Muscle of back (tissue), 3 donors: ENCODE measurements at regions not wholly inside any gene's neighbourhood (a gene's known extent, or its start where the extent isn't known, plus 50 kb on each side); places are given as distances from the start of the nearest gene placed in this dataset.

Experiments
- DNase-seq, 3 donors: peaks; one replicate each; pipeline versions ENCODE4 v3.0.0 to v3.0.0-alpha.2; 2013

DNA sequence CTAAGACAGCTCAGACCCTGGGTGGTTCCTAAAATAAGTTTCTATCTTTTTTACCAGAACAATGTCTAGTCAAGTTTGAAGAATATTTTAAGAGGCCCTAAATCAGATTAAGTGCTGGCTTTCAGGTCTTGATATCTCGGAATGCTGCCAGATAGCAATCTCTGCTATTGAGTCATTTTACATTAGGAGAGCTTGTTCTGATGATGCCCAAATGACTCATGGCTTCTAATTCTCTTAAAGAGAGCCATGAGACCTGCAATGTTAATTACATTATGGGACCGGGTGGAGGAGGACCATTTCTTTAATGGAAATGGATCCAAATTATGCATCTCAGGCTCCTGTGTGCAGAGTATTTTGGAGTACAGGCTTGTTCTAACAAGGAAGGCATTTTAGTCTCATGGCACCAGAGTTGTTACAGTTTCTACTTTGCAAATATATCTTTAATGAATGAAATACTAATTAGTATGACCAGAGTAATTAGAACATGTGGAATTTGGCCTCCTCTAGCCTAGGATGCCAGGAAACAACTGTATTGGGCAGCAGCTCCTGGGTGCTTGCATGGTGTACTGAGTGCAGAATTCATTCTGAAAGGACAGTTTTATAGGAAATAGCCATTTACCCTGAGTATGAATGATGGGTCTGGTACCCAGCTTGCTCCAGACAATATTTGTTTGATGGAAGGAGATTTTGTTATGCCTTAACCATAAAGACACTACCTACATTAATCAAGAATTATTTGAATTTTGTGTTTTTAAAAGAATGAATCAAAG is 94.0 kb upstream of the SULT1C3 start:
- DNase-seq: no peak

DNA sequence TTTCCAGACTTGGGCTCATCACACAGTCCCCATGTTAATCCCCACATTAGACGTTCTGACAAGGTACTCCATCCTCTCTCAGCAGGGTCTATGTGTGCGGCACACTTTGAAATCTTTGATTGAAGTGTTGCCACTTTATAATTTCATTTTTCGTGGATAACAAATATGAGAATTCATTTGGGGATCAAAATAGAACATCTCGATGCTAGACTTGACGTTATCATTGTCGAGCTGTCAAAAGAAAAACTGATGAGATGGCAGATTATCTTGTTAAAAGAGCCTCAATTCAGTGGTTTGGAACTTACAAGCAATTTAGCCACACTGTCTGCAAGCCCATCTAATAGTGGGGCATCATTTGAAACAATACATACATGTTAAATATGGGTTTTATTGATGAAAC is 91.2 kb upstream of the SULT1C3 start:
- no peak for DNase-seq

DNA sequence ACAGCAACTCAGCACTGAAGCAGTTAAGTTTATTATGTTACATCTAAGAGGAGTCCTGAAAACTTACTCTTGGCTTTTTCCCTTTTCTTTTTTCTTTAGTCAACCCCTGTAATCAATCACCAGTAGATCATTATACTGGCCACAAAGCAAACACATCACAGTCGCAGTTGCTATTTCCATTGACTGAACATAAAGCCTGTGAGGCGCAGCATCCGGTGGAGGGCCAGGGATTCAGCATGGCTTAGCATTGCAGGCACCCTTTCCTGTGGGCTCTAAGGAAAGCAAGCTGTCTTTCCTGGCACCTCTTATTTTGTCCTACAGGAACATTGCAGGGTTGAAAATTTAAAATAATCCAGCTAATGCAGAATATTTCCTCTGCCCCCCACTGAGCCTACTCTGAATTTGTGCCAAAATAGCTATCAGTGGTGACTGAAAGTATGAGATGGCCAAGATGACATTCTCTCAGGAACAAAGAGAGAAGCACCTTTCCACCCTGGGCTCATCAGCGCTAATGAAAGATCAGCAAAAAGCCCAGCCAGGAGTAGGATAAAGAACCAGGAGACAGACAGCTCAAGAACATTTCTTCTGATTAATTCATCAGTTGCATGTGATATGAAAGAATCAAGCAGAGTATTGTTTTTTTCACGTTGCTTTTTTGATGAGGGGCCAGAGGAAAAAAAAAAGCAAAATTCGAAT is 85.3 kb upstream of the SULT1C3 start:
- DNase-seq: no peak

DNA sequence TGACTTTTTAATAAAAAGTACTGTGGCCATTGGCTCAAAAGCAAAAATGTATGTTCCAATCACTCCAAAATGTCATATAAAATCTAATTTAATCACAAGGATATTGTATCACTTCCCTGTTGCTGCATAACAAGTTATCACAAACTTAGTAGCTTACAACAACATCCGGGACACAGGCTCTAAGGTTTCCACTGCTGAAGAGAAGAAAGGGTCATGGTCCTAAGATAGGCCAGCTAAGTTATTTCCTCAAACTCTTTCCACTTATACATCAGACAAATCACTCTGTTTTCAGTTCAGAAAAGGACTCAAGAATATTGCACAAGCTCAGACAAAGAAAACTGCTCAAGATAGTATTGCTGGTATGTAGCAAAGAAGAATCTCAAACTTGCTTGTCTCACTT is 78.5 kb upstream of the SULT1C3 start:
- no peak for DNase-seq

DNA sequence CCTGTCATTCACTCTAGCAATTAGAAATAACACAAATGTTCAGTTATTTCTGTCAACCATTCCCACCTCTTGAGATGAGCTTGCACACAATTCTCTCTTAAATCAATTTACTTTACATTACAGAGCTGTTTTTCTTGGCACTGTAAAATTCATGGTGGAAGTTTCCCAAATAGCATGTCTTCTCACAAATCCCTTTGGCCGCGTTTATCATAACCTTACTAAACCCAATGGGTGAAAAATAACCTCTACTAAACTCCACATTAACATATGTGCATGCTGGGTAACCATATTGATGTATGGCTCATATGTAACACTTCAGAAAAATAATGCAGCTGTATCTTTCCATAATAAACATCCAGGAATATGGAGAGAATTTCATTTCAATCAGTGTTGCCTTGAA is 75.5 kb upstream of the SULT1C3 start:
- peak in 1 of 3 donors; percentile 47 for DNase-seq

DNA sequence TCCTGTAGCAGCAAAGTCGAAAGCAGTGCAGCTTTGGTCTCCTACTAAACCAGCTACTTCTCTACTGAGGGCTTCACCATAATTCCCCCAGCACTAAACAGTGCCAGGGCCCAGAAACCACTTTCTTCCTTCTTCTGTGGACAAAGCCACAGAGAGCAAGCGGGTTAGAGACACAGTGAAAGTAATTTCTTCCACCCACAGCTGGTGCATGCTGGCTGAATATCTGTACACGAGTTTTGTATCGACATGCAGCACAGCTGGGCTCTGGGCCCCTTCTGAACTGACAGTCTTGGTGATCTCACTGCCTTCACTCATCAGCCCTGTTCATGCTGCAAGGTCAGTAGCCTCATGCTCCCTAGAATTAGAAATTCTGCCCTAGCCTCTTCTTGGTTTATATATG is 74.0 kb upstream of the SULT1C3 start:
- peak in 1 of 3 donors; percentile 24 for DNase-seq

DNA sequence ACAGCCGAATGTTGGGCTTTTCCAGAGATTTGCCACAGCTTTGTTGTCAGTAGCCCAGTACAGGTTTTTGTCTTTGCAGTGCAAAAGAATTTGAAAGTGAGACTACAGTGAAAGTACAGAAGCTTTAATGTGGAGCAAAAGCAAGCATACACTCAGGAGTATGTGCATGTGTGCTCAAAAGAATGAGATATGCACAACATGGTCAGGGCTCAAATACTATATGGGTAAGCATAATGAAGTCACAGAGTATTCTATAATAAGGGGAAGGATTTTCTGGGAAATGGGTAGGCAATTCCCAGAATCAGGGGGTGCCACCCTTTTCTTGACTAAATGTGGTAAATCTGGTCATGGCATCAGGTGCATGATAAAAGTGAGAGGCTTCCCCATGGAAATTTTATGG is 72.1 kb upstream of the SULT1C3 start:
- no peak for DNase-seq

DNA sequence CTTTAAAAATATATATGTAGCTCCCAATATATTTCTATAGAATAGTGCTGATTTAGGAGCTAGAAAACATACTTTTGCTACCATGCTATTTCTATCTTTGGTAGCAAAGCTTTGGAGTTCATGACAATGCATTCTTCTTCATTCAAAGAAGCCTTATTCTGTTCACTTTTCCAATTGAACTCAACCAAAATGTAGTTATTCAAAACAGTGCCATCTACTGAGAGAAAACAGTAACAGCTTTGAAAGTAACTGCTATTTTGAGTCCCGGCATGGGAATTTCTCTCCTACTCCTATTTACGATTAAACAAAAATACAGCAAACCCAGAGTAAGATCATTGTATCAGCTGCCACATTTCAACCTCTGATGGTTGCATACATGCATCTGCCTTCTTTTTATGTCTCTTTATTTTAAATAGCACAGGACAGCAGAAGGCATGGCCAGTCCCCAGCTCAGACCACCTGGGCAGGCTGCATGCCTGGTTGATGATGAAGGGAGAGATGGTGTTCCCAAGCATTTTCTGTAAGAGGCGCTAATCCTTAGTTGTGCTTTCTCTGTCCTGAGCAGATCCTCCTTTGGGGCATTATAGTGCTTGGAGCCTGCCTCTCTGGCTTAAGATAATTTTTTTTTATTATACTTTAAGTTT is 69.7 kb upstream of the SULT1C3 start:
- DNase-seq: peak in 1 of 3 donors; percentile 30

DNA sequence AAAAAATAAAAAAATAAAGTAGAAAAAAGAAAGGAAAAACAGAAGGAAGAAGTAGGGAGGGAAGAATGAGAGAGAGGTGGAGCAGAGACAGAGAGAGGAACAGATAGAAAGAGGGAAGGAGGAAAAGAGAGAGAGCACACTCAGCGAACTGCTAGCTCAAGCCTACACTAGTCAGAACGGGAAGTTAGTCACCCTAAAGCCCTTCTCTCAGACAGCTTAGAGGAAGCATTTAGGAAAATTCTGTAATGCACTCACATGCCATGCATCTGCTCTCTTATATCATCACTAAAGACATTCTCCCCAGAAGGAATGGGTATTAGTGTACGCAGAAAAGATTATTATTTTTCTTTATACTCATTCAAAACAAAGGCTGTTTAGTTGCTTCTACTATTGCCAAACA is 68.1 kb upstream of the SULT1C3 start:
- peak in 1 of 3 donors; percentile 47 for DNase-seq

DNA sequence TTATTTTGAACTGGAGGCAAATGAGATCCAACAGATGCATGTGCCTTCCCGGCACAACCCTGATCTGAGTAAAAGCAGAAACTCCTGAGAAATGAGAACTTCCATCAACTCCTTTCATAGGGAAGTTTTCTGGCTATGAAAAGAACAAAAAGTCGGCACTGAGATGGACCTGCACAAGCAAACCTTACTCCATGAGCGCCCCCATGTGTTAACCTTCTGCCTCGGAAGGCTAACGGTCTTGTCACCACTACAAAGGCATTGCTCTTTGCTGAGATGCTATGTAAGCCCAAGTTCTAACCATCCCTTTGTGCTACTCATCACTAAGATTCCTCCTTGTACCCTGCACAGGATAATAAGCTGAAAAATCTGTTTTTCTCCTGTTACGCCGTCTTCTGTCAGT is 57.3 kb upstream of the SULT1C3 start:
- DNase-seq: peak in 1 of 3 donors; percentile 23

DNA sequence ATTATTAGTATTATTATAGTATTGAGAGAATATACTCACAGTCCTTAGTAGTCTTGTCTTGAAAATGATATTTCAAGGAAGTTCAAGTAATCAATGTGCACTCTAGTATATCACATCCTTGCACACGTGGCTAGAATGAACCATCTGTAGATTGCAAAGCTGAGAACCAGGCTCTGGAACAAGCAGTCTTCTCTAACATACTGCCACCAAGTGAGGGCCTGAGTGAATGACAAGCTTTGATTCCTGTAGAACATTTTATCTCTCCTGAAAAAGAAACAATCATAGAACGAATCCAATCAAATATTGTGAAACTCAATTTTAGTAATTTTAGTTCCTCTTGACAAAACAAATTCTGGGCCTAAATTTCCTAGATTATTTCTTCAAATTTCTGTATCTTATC is 55.3 kb upstream of the SULT1C3 start:
- DNase-seq: peak in 1 of 3 donors; percentile 11

DNA sequence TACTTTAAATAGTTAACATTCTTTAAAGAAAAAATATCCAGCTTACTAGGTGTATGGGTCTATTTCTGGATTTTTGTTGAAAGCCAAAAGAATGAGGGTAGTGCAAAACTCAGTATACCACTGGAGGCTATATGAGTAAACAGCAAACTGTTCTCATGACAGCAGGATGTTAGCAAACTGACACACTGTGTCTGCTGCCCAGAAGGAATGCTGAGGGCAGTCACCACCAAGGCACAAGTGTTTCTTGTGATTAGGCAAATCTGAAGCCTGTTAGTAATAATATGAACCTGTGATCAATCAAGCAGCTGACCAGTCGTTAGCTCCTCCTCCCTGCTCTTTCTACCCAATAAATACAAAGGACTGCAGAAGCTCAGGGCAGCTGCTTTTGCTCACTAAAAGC is 50.5 kb upstream of the SULT1C3 start:
- DNase-seq: no peak
